SHP77 treated with DMSO at 0.1 percent for 48 hours (cell line): ENCODE measurements at regions not wholly inside any gene's neighbourhood (a gene's known extent, or its start where the extent isn't known, plus 50 kb on each side); places are given as distances from the start of the nearest gene placed in this dataset.

Experiments used
- DNase-seq: peaks from one replicate; lab custom pipeline; 2025; lab: John Stamatoyannopoulos, UW

GRCh38 chr4:136847881-136848621, 684.2 kb downstream of the PCDH18 start:
- DNase-seq = no peak

DNA sequence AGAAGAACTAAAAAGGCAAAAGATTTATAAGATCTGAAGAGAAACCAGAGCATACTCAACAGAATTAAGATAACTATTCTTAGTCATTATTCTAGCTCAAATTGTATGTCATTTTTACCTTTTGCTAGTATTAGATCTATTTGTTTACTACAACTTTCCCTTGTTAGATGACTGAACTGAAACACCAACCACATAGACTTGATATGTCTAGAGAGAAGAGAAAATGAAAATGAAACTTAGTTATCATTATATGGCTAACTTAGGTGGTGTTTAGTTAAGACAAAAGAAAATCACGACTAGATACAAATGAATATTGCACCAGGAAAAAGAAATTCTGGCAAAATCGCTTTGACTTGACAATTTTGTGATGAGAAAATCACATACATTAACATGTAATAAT, 690.8 kb downstream of the PCDH18 start:
- DNase-seq = no peak

- DNase-seq = no peak
Observed at GRCh38 chr4:136838607-136839006, 693.7 kb downstream of the PCDH18 start.

DNA sequence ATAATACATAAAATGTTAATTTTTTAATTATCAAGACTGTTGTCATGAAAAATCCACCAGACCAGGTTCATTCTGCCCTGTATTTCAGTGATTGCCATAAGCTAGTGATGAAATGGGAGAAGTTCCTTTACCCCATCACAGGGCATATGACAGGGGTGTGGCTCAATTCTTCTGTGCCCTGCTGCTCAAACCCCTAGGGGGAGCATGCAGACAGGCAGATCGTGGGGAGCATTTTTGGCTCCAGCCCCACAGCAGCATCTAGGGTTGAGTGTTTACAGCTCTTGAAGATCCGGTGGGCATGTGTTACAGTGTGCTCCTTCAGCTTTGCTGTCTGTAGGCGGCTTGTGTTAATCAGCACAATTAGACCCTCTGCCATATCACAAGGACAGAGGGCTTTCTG, 700.7 kb downstream of the PCDH18 start:
- DNase-seq = no peak

DNA sequence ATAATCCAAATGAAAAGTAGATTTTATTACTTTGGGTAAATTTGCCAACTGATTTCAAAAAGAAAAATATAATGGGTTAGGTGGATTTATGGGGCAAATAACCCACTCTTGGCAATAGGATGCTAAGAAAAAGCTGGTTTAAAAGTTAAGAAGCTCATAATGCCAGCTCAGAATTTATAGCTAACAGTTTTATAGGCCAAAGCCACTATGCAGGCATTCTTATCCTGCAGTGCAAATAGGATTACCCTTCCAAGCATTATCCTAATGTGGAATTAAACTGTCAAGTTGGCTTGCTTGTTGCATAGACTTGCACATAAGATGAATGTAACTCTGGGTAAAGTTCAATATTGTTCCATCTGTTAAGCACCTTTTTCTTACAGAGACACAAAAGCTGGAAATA, 703.0 kb downstream of the PCDH18 start:
- no peak for DNase-seq

GRCh38 chr4:136823020-136823419, 709.3 kb downstream of the PCDH18 start:
- no peak for DNase-seq

- DNase-seq = no peak
Observed at GRCh38 chr4:136818811-136819330, 713.4 kb downstream of the PCDH18 start.

DNA sequence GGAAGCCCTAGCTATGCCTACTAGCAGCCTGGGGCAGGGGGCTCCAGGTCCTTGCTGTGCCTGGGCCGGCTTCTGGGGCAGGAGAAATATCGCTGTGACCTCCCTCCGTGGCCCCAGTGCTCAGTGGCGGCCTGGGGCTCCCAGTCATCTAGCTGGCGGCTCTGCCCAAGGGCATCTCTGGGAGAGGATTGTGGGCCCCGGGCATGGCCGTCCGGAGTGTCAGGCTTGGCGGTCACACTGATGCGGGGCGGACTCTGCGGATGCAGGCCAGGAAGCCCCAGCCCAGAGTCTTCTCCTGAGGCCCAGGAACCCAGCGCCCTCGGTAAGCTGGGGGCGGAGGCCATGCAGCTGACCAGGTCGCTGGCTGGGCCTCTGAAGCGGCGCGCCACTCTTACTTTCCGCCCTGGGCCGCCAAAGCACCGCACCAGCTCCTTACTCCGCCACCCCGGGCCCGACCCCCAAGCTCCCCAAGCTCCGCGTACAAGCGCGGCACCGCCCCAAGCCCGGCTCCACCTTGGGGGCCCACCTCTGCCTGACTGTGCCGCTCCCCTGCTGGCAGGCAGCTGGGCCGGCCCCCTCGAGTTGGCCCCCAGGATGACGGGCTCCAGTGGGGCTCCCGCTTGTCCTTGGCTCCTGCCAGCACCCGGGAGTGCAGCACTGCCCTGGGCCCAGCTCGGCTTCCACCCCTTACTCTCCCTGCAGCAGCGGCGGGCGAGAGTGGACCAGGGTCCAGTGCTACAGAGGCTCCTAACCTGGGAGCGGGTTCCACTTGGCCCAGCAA, 720.0 kb downstream of the PCDH18 start:
- DNase-seq = no peak

DNA sequence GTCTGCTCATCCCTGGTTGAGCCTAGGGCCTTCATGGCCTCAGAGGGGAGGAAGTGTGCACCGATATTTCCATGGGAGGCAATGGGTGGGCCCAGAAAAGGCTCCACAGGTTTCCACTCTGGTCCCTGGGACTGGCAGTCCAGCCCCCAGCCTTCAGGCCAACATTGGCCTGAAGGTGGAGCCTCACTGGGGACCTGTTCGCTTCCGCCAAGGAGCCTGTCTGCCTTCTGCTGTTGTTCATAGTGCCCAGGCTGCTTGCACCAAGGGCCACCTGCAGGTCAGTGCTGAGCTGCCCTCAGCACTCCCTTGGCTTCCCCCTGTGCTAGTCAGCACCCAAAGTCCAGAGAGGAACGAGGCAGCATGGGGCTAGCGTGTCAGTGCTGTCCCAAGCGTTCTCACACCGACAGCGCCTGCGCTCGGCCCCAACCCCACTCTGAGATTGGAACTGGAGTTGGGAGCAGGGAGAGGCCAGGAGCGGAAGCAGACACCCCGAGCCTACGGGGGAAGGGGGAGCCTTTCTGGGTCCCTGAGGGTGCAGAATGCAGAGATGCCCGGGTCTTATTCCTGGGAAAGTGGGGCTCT, 720.7 kb downstream of the PCDH18 start:
- DNase-seq = no peak

DNA sequence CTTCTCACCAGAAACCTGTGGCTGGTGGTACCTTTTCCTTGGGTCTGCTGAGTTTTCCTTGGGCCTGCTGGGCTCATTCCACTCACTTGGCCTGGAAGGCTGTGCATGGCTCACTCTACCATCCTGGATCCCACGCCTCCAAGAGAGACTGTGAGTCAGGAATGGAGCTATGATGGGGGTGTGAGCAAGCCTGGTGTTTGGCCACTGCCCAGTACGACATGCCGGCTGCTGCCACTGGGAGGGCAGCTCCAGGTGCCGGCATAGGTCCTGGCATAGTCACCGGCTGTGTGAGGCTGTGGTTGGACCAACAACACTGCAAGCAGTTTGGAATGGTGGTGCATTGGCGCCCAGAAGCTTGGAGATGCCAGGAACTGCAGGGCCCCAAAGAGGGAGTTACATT, 721.7 kb downstream of the PCDH18 start:
- DNase-seq = no peak

DNA sequence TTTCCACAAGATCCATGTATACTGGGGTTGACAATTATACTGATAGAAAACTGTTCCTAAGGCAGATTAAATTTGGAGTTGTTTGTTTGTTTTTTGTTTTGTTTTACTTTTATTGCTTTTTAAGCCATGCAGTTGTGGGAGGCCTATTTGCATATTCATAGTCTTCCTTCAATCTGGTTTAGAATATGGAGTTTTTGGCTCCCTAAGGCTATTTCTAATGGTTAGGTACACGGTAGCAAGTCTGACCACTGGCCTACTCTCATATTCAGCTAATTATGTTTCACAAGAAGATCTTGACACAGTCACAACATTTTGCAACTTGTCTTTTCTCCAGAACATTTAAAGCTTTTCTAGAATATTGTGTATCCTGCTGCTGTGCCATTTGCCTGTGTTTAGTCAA, 725.5 kb downstream of the PCDH18 start:
- no peak for DNase-seq

DNA sequence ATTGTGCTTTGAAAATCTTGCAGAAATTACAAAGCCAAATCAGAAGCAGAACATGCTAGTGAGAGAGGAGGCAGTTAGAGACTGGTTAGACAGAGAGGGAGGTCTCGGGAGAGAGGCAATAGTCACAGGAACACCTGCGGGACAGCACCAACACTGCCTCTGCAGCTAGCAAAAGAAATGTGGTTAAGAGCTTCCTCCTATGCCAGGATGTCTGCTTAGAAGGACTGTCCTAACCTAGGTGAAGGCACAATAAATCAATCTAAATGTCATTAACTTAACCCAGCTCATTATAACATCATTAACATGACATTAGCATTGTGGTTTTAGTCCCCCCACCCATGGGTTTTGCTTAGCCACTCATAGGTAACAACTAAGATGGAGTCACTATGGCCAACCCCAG, 726.7 kb downstream of the PCDH18 start:
- DNase-seq = no peak

- no peak for DNase-seq
Observed at GRCh38 chr4:136803433-136803832, 728.9 kb downstream of the PCDH18 start.

DNA sequence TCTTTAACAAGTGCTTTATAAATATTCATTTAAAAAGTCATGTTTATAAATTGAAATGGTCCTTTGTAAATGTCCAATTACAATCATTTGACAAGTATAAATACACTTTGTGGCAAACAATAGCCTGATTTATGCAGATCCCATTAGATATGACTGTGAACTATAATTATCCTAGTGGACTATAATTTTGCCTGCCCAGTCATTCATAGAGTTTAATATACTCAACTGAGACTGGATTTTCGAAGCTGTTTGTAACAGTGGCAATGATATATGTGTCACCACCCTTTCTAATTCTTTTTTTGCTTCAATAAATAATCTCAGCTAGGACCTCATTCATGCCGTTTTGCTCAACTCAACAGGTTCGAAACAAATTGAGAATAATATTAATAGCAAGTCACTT, 732.0 kb downstream of the PCDH18 start:
- no peak for DNase-seq

DNA sequence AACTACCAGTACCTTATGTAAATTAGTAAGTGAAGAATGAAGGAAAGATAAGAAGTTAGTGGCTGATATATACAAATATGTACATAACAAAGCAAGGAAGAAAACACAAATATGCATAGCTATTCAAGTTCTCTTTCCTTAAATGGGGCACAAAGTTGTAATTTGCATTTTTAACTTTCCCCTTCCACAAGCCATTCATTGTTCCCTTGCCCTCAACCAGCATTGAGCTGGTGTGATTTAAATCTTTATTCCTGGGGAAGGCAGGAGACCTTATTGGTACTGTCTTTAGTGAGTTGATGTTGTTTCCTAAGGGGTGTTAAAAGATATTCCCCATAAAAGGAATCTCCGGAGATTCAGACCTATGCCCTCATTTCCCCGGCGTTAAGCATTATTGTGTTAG, 735.3 kb downstream of the PCDH18 start:
- DNase-seq = no peak

- no peak for DNase-seq
Observed at GRCh38 chr4:136793848-136794247, 738.4 kb downstream of the PCDH18 start.

DNA sequence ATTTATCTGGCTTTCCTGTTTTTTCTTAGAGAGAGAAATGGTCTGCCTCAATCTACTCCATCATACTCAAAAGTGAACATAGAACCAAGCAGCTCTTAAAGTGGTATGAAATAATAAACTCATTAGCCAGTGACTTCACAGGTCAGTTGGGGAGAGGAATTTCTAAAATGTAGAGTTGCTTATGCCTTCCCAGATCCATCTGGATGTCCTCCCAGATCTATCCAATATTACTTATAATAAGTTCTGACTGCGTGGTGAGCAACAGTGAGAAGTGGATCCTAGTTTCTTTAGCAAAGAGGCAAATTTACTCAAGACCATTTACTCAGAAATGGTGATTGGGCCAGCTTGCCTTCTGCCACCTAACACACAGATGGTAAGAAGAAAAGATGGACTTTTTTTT, 748.0 kb downstream of the PCDH18 start:
- no peak for DNase-seq

GRCh38 chr4:136769717-136770116, 762.6 kb downstream of the PCDH18 start:
- no peak for DNase-seq

GRCh38 chr4:136768925-136769275, 763.4 kb downstream of the PCDH18 start:
- DNase-seq = no peak

DNA sequence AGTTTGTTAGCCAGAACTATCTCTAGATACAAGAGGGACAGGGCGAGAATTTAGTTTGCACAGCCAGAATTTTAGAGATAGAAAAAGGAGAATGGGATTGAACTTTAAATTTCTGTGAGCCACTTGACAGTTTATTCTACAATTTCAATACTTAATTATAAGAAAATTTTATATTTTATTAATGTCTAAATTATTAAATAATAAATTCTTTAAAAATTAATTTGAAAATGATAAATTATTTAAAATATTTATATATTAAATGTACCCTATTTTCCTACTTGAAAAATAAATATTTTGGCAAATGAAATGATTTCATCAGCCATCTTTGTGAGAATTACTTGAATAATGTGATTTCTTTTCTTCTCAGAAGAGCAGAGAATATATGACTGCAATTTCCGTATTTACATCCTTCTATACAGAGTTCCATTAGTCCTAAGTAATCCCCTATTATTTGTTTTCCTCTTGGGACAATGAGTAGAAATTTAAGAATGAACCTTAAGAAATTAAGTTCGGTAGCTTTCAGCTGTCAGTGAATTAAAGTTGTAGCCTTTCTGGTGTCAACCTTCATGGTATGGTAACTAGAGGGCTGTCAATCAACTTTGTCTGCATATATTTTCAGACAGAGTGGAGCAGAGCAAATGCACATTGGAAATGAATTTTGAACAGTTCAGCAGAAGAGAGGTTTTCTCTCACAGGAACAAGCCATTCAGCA, 763.9 kb downstream of the PCDH18 start:
- DNase-seq = no peak

GRCh38 chr4:136763919-136764318, 768.4 kb downstream of the PCDH18 start:
- no peak for DNase-seq

GRCh38 chr4:136755531-136755916, 776.8 kb downstream of the PCDH18 start:
- DNase-seq = no peak
